SU-DHL-6 (cell line): ENCODE measurements at regions not wholly inside any gene's neighbourhood (a gene's known extent, or its start where the extent isn't known, plus 50 kb on each side); places are given as distances from the start of the nearest gene placed in this dataset.

Experiments used
- CTCF ChIP-seq: fragments of 200-600 bp; sonication (generic); IDR thresholded peaks from one replicate; pipeline ENCODE4 v1.5.1; 2017; ENCODE audit warnings: antibody characterized with exemption, mild to moderate bottlenecking, low read length, moderate library complexity; ENCODE audit not compliant: insufficient read depth, poor library complexity, severe bottlenecking
- EZH2phosphoT487 ChIP-seq: fragments of 200-600 bp; sonication (generic), shearing (Covaris generic); conservative IDR thresholded peaks from 2 replicates; pipeline ENCODE4 v1.6.1; 2018; ENCODE audit warnings: mild to moderate bottlenecking, antibody characterized with exemption, low read length, moderate library complexity, mixed read lengths

DNA sequence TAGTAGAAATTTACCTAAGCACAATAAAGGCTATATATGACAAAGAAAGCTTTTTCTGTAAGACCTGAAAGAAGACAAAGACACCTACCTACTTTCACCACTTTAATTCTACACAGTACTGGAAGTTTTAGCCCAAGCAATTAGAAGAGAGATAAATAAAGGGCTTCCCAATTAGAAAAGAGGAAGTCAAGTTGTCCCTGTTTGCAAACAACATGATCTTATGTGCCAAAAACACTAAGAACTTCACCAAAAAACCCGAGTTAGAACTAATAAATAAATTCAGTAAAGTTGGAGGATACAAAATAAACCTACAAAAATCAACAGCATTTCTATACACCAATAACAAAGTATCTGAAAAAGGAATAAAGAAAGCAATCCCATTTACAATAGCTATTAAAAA, 190.9 kb downstream of the NR2F2 start:
- TF ChIP-seq CTCF (no peak), EZH2phosphoT487 (no peak)
